ENCODE measurements at regions not wholly inside any gene's neighbourhood (a gene's known extent, or its start where the extent isn't known, plus 50 kb on each side); places are given as distances from the start of the nearest gene placed in this dataset.

DNA sequence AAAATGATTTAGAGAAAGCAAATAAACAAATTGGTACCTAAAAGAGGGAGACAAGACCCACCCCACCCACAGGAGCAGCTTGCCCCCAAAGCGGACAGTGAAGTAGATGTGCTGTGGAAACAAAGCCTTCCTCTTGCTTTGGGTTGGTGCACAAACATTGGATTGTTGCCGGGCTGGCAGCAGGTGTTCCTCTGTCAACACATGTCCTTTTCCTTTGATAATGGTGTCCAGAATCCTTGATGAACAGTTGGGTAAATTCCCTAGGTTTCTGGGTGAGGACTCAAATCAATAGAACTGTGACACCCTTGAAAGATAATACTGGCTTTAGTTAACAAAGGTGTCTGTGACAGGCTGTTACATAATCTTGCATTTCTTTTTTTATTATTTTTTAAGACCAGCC is 311.8 kb downstream of the SPRY2 start:
- TF ChIP-seq ZNF274 (IDR thresholded peaks at IDR 0.05; ENCODE audit: low read depth, low read length) (no peak), YY1 (IDR thresholded peaks at IDR 0.05; ENCODE audit: insufficient read depth, insufficient read length) (no peak)
